Karpas-422 (cell line): ENCODE measurements at regions not wholly inside any gene's neighbourhood (a gene's known extent, or its start where the extent isn't known, plus 50 kb on each side); places are given as distances from the start of the nearest gene placed in this dataset.
"Not testable (repeated sequence)": the region's sequence is repeated elsewhere in the genome, so short reads cannot be mapped to it uniquely, and the experiment has no call there.

Experiments used
- DNase-seq: peaks from one replicate; pipeline ENCODE4 v3.0.0-alpha.2; 2015
- H2AFZ ChIP-seq: fragments of 200-600 bp; sonication (generic); 2 replicates; pipeline ENCODE4 v1.6.1; 2014; ENCODE audit warnings: antibody characterized with exemption, low read length, mixed read lengths
- H3K27ac ChIP-seq: fragments of 200-600 bp; sonication (generic); 2 replicates; pipeline ENCODE4 v1.5.1; 2014; ENCODE audit warnings: mild to moderate bottlenecking, low read length, moderate library complexity
- H3K27me3 ChIP-seq: fragments of 200-600 bp; sonication (generic); 2 replicates; pipeline ENCODE4 v1.6.1; 2014; ENCODE audit warnings: low read length, mixed read lengths
- H3K36me3 ChIP-seq: fragments of 200-600 bp; sonication (generic); 2 replicates; pipeline ENCODE4 v1.6.1; 2014; ENCODE audit warnings: low read length, mixed read lengths; ENCODE audit not compliant: insufficient read depth
- H3K4me1 ChIP-seq: fragments of 200-600 bp; sonication (generic); 2 replicates; pipeline ENCODE4 v1.6.1; 2014; ENCODE audit warnings: mild to moderate bottlenecking, low read length, mixed read lengths
- H3K4me2 ChIP-seq: fragments of 200-600 bp; sonication (generic); 2 replicates; pipeline ENCODE4 v1.6.1; 2014; ENCODE audit warnings: low read length, low read depth, mild to moderate bottlenecking; ENCODE audit not compliant: poor library complexity, severe bottlenecking
- H3K4me3 ChIP-seq: fragments of 200-600 bp; sonication (generic); 2 replicates; pipeline ENCODE4 v1.5.1; 2014; ENCODE audit warnings: mild to moderate bottlenecking, antibody characterized with exemption, low read length, mixed read lengths
- H3K79me2 ChIP-seq: fragments of 200-600 bp; sonication (generic); 2 replicates; pipeline ENCODE4 v1.6.1; 2014; ENCODE audit warnings: mild to moderate bottlenecking, low read length, mixed read lengths
- H3K9ac ChIP-seq: fragments of 200-600 bp; sonication (generic); 2 replicates; pipeline ENCODE4 v1.6.0; 2014; ENCODE audit warnings: low read length
- H3K9me2 ChIP-seq: fragments of 200-600 bp; sonication (generic), shearing (Covaris generic); replicated peaks from 2 replicates; pipeline ENCODE4 v1.6.0; 2014; ENCODE audit warnings: mild to moderate bottlenecking, low read length, moderate library complexity; ENCODE audit not compliant: insufficient read depth
- H3K9me3 ChIP-seq: fragments of 300-700, 200-600 bp; sonication (generic); 2 replicates; pipeline ENCODE4 v1.6.1; 2014; ENCODE audit warnings: low read length, mixed read lengths
- H4K20me1 ChIP-seq: fragments of 200-600 bp; sonication (generic); 2 replicates; pipeline ENCODE4 v1.6.1; 2014; ENCODE audit warnings: mild to moderate bottlenecking, antibody characterized with exemption, low read length, low read depth; ENCODE audit not compliant: insufficient read depth

- Histone ChIP-seq H3K4me3 (no peak overlapping the region), H3K4me1 (peaks cover 51% of the 10 kb centered on the region)
Measured at GRCh38 chr3:34111361-34111760, 312.9 kb downstream of the PDCD6IP start.

GRCh38 chr3:34112261-34112660, 313.8 kb downstream of the PDCD6IP start:
- not testable (repeated sequence) for DNase-seq, H3K9me2 ChIP-seq, H4K20me1 ChIP-seq, H3K79me2 ChIP-seq, H3K4me3 ChIP-seq, H3K4me2 ChIP-seq, H3K27me3 ChIP-seq, H2AFZ ChIP-seq, H3K36me3 ChIP-seq, H3K27ac ChIP-seq, H3K9ac ChIP-seq, H3K9me3 ChIP-seq
- peaks cover 42% of the 10 kb centered on the region for H3K4me1 ChIP-seq

More at GRCh38 chr3:34111361-34111760, 312.9 kb downstream of the PDCD6IP start:
- no peak overlapping the region for H2AFZ ChIP-seq
- no peaks in the 10 kb centered on the region for H3K79me2 ChIP-seq
- DNase-seq, result no peak
- no peak overlapping the region for H3K9ac ChIP-seq
- H3K9me3 ChIP-seq, result no peaks in the 10 kb centered on the region
- no peak overlapping the region for H3K4me2 ChIP-seq
- H4K20me1 ChIP-seq, result no peaks in the 10 kb centered on the region
- H3K27me3 ChIP-seq, result no peaks in the 10 kb centered on the region
- H3K9me2 ChIP-seq, result no peaks in the 10 kb centered on the region
- H3K36me3 ChIP-seq, result no peaks in the 10 kb centered on the region
- H3K27ac ChIP-seq, result 0 out of 2 replicates have a peak overlapping the region, but pooled peaks have one; percentile 20

GRCh38 chr3:34131091-34131490, 332.7 kb downstream of the PDCD6IP start:
- Histone ChIP-seq H2AFZ (no peak overlapping the region), H3K4me2 (no peak overlapping the region), H3K27me3 (no peaks in the 10 kb centered on the region), H3K4me3 (no peak overlapping the region), H4K20me1 (no peaks in the 10 kb centered on the region), H3K27ac (no peak overlapping the region), H3K4me1 (peaks cover 17% of the 10 kb centered on the region), H3K36me3 (no peaks in the 10 kb centered on the region), H3K9ac (no peak overlapping the region), H3K9me2 (no peaks in the 10 kb centered on the region), H3K79me2 (no peaks in the 10 kb centered on the region), H3K9me3 (peaks cover 4% of the 10 kb centered on the region; the same call in 1 of the 2 replicates)
- DNase-seq, result no peak

- Histone ChIP-seq H3K79me2 (no peaks in the 10 kb centered on the region), H3K4me3 (no peak overlapping the region), H3K9ac (no peak overlapping the region), H3K4me2 (no peak overlapping the region), H2AFZ (no peak overlapping the region), H3K9me2 (no peaks in the 10 kb centered on the region), H3K9me3 (peaks cover 4% of the 10 kb centered on the region; the same call in 1 of the 2 replicates), H4K20me1 (no peaks in the 10 kb centered on the region), H3K36me3 (no peaks in the 10 kb centered on the region), H3K27ac (no peak overlapping the region), H3K27me3 (no peaks in the 10 kb centered on the region), H3K4me1 (peaks cover 17% of the 10 kb centered on the region)
- DNase-seq, result no peak
Measured at GRCh38 chr3:34132069-34132692, 333.8 kb downstream of the PDCD6IP start.

- Histone ChIP-seq H3K79me2 (no peaks in the 10 kb centered on the region), H3K27me3 (no peaks in the 10 kb centered on the region), H3K4me3 (no peak overlapping the region), H3K36me3 (no peaks in the 10 kb centered on the region), H3K9me2 (no peaks in the 10 kb centered on the region), H3K4me1 (no peaks in the 10 kb centered on the region), H3K9ac (no peak overlapping the region), H3K9me3 (peaks cover under 1% of the 10 kb centered on the region; the same call in 1 of the 2 replicates), H2AFZ (no peak overlapping the region), H3K27ac (no peak overlapping the region), H4K20me1 (no peaks in the 10 kb centered on the region), H3K4me2 (no peak overlapping the region)
- DNase-seq, result no peak
Measured at GRCh38 chr3:34139566-34139965, 341.1 kb downstream of the PDCD6IP start.

- Histone ChIP-seq H3K4me1 (no peaks in the 10 kb centered on the region), H4K20me1 (no peaks in the 10 kb centered on the region), H3K27ac (no peak overlapping the region), H3K4me3 (no peak overlapping the region), H3K9ac (no peak overlapping the region), H3K9me2 (no peaks in the 10 kb centered on the region), H3K36me3 (no peaks in the 10 kb centered on the region), H3K79me2 (no peaks in the 10 kb centered on the region), H3K4me2 (no peak overlapping the region), H3K27me3 (no peaks in the 10 kb centered on the region), H3K9me3 (no peaks in the 10 kb centered on the region), H2AFZ (no peak overlapping the region)
- no peak for DNase-seq
Measured at GRCh38 chr3:34140616-34141015, 342.2 kb downstream of the PDCD6IP start.

- Histone ChIP-seq H3K36me3 (no peaks in the 10 kb centered on the region), H3K4me1 (no peaks in the 10 kb centered on the region), H3K9me2 (no peaks in the 10 kb centered on the region), H3K4me3 (no peak overlapping the region), H3K4me2 (no peak overlapping the region), H3K27me3 (no peaks in the 10 kb centered on the region), H3K9me3 (no peaks in the 10 kb centered on the region), H4K20me1 (no peaks in the 10 kb centered on the region), H3K27ac (no peak overlapping the region), H3K79me2 (no peaks in the 10 kb centered on the region), H3K9ac (no peak overlapping the region), H2AFZ (0 out of 2 replicates have a peak overlapping the region, but pooled peaks have one; percentile 48)
- DNase-seq, result no peak
Measured at GRCh38 chr3:34141841-34142337, 343.5 kb downstream of the PDCD6IP start.

GRCh38 chr3:34145796-34146195, 347.4 kb downstream of the PDCD6IP start:
- Histone ChIP-seq H3K27me3 (no peaks in the 10 kb centered on the region), H3K36me3 (no peaks in the 10 kb centered on the region), H3K9me2 (no peaks in the 10 kb centered on the region), H3K9ac (no peak overlapping the region), H3K4me2 (no peak overlapping the region), H3K4me3 (no peak overlapping the region), H2AFZ (no peak overlapping the region), H3K4me1 (peaks cover 2% of the 10 kb centered on the region), H3K27ac (no peak overlapping the region), H4K20me1 (no peaks in the 10 kb centered on the region), H3K79me2 (no peaks in the 10 kb centered on the region), H3K9me3 (no peaks in the 10 kb centered on the region)
- DNase-seq, result no peak
